ENCODE measurements at regions not wholly inside any gene's neighbourhood (a gene's known extent, or its start where the extent isn't known, plus 50 kb on each side); places are given as distances from the start of the nearest gene placed in this dataset.

- no peak for TF ChIP-seq YY1 (IDR thresholded peaks at IDR 0.05; ENCODE audit: insufficient read depth, insufficient read length)
- TF ChIP-seq SUZ12 (IDR thresholded peaks at IDR 0.05; ENCODE audit: extremely low read depth, insufficient read depth, insufficient read length), result no peak
- TF ChIP-seq ZNF274 (IDR thresholded peaks at IDR 0.05; ENCODE audit: low read depth, low read length), result no peak
Measured at GRCh38 chr20:23161968-23162696, 76.0 kb upstream of the CD93 start.
